NCI-H1092 treated with DMSO at 0.1 percent for 48 hours (cell line): ENCODE measurements at regions not wholly inside any gene's neighbourhood (a gene's known extent, or its start where the extent isn't known, plus 50 kb on each side); places are given as distances from the start of the nearest gene placed in this dataset.

ENCODE experiments used
- DNase-seq: peaks from one replicate; lab custom pipeline; 2025; lab: John Stamatoyannopoulos, UW

DNA sequence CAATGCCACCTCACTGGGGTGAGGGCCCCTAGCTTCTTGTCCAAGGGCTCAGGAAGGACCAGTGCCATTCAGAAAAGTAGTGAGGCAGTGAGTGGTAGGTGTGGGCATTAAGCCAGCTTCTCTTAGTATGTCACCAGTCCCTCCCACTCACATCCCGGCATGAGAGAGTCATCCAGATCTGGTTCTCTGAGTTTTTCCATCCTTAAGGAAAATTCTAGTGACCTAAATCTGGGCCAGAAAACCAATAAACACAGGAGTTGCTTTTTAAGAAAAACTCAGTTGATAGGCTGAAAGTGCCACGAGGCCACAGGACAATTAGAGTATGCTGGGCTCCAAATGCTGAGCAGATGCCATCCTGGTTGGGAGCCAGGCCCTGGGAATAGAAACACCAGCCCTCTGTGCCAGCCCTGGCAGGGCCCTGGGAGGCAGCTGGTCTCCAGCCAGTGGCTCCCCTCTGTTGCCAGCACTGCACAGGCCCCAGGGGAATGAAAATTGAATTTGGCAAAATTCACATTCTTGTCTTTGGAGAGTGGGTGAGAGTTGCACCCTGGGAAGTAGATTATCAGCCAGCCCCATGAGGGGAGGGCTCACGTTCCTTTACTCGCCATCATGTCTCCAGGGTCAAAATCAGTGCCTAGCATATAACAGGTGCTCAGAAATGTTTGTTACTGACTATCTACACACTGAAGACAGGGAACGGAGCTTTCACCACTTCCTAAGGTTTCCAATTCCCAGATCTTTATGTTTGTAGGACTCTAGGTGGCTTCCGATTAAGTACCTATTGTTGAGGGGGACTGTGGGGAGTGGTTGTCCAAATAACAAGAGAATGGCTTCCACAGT, 52.8 kb downstream of the FAM43A start:
- peak; percentile 74 for DNase-seq

DNA sequence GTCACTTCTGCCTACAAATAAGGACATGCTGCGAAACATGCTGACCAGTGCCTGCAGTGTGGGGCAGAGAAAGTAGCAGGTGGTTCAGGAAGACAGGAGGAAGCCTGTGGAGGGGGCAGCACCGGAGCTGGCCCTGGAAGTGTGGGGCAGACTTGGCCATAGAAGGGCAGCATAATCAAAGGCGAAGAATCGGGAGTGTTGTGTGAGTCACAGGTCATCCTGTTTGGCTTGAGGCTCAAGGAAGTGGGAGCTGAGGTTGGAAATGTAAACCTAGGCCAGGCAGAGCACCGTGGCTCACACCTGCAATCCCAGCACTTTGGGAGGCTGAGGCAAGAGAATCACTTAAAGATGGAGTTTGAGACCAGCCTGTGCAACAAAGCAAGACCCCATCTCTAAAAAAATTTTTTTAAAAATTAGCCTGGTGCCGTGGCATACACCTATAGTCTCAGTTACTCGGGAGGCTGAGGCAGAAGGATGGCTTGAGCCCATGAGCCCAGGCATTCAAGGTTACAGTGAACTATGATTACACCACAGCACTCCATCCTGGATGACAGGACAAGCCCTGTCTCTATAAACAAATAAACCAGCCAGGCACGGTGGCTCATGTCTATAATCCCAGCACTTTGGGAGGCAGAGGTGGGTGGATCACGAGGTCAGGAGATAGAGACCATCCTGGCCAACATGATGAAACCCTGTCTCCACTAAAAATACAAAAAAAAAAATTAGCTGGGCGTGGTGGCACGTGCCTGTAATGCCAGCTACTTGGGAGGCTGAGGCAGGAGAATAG, 54.0 kb downstream of the FAM43A start:
- no peak for DNase-seq

DNA sequence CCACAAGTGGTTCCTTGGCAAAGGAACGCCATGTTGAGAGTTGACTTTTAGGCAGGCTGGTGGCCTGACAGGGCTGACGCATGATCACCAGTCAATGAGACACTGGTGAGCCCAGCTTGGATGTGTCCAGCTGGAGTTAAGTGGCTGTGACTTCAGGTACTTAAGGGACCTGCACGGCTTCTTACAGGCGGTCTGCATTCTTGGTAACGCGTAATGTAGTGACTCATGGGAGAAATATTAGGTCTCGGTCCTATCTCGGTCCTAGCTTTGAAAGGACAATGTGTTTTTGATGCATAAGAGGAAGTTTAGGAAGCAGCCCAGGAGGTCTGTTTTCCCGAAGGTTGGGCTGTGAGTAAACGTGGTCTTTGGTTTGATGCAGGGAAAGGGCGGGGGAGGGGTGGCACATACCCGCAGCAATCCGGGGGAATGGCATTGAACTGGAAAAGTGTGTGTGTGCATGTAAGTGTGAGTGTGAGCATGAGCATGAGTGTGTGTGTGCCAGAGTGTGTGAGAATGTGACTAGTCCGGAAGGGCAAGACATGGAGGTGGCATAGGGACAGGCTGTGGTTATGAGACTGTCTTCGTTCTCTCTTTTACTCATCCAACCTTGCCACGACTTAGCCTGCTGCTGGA, 55.3 kb downstream of the FAM43A start:
- no peak for DNase-seq

DNA sequence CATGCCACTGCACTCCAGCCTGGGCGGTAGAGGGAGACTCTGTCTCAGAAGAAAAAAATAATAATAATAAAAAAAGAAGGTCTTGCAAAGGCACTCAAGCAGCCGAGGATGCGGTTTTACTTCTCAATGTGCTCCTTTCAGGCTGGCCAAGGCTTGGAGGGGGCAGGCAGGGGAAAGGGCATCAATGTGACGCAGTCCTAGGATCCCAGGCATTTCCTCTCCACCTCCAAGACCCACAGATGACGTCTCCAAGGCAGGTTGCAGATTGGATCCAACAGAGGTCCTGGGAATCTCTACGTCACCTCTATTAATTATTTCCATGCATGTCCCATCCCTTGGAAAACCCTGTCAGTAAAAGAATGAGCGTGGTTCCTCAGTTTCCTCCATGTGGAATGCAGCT, 56.2 kb downstream of the FAM43A start:
- DNase-seq: no peak

DNA sequence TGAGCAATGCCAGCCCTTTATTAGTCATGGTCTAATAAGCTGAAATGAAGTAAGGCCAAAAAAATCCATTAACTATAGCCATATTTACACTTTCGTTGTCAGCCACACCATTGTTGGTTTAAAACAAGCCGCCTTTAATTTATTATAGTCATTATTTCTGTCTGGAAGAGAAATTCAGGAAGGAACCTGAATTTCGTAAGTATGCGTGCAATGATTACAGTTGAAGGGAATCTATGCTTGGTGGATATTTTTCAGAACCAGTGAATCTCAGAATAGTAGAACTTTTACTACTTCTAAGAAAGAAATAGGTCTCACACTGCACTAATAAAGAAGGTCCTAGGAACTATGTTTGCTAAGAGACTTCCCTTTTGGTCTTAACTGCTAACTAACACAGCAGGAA, 59.1 kb downstream of the FAM43A start:
- DNase-seq: no peak

DNA sequence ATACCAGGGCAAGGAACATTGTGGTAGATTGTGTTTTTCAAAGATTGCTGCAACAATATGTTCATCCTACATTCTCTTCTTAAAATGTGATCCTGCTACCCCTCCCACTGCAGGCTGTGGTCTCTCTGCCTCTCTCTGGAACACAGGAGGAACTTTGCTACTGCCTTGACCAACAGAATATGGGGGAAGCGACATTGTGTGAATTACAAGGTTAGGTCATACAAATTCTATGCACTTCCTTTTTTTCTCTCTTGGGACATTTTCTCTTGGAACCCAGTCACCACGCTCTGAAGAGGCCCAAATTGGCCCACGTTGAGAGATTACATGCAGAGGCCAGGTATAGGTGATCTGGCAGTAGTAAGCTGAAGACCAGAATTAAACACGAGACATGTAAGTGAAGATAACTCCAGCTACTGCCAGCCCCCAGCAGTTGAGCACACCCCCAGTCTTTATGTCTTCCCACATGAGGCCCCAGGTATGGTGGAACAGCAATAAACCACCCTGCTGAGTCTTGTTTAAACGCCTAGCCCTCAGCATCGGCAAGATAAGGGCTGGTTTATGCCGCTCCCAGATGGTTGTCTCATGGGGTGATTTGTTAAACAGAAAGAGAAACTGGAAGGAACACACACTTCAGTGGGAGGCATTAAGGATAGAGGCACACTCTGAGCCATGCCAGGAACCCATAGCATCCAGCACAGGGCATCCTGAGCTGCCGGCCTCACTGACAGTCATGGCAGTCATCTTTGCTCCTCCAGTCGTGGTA, 59.9 kb downstream of the FAM43A start:
- DNase-seq: no peak

DNA sequence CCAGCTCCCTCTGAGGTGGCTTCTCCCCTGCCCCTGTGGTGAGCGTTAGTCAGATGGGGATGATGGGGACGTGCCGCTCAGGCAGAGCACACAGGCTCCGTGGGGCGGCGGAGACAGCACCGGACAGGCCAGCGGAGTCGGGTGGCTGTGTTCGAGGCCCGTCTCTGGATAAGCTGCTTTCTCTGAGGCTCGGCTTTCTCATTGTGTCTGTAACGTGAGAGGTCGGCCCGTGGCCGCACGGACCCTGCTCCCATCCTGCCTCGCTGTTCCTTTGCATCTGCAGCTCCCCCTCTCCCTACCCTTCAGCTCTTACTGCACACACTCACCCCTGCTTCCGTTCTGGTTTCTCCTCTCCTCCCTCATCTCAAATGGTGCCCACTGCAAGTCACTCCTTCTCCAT, 62.5 kb downstream of the FAM43A start:
- no peak for DNase-seq

DNA sequence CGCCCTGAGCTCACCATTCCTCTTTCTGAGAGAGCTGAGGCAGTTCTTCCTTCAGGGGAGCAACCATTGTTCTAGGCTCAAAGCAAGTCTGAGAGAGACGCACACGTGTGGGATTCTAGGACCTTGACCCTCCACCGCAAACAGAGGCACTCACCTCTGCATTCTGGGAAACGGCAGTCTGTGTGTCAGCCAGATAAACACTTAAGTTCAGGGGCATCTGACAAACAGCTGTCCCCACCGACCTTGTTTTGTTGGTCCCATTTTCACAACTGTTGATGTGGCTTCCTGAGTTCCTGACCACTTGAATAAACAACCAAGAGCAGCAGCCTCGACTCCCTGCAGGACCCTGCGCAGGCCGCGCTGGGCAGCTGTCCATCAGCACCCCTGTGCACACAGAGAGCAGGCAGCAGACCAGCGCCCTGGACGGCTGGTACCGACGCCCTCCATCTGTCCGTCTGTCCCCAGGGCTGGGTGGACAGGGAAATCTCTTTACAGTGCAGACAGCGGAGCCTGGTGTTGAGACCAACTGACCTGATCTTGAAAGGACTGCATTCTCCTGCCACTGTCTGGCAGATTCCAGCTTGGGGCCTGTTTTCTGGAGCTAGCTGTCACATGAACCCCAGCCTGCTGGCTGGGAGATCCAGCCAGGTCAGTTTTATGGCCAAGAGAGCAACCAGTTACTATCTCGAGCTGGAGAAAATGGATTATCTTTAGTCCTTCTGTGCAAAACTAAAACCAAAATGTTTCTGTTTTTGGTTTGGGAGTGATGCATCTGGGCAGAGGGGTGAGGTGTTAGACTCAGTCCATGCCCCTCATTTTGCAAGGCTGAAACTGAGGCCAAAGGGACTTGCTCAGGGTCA, 64.2 kb downstream of the FAM43A start:
- no peak for DNase-seq

DNA sequence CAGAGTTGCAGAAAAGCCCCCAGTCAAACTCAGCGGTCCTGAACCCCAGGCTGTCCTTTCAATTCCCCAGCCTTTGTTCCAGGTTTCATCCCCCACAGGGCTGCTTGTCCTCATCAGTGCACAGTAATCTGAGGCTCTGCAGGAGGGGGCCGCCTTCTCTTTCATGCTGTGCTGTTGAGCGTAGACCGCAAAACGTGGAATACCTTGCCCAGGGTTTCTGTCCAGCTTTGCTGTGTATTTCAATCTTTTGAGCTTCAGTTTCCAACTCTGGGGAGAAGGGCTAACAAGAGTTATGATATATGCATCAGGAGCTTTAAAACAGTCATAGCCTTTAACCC, 64.8 kb downstream of the FAM43A start:
- DNase-seq: no peak

DNA sequence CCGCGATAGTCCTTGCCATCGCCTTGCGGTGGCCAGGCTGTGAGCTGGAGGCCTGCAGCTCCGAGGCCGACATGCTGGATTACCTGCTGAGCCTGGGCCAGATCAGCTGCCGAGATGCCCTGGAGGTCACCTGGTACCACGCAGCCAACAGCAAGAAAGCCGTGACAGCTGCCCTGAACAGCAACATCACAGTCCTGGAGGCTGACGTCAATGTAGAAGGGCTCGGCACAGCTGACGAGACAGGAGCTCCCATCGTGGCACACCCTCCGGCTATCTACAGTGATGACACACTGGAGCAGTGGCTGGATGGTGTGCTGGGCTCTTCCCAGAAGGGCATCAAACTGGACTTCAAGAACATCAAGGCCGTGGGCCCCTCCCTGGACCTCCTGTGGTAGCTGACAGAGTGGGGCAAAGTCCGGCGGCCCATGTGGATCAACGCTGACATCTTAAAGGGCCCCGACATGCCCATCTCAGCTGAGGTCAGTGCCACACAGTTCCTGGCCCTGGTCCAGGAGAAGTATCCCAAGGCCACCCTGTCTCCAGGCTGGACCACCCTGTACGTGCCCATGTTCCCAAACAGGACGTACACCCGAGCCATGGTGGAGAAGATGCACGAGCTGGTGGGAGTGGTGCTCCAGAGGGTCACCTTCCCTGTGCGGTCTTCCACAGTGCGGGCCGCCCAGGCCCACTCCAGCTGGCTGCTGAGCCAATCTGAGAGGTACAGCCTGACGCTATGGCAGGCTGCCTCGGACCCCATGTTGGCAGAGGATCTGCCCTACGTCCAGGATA, 70.2 kb downstream of the FAM43A start:
- DNase-seq: no peak

DNA sequence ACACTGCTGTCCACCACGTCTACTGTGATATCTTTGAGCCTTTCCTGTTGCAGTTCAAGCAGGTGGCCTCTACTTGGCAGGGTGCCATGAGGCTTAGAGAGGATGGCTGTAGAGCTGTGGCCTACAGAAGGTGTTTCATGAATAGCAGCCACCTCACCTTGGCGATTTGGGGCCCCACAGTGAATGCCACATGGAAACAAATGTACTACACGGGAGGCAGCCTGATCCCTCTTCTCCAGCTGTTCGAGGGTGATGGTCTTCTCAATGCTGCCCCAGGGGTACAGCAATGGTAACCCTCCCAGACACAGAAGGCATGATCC, 70.7 kb downstream of the FAM43A start:
- no peak for DNase-seq

DNA sequence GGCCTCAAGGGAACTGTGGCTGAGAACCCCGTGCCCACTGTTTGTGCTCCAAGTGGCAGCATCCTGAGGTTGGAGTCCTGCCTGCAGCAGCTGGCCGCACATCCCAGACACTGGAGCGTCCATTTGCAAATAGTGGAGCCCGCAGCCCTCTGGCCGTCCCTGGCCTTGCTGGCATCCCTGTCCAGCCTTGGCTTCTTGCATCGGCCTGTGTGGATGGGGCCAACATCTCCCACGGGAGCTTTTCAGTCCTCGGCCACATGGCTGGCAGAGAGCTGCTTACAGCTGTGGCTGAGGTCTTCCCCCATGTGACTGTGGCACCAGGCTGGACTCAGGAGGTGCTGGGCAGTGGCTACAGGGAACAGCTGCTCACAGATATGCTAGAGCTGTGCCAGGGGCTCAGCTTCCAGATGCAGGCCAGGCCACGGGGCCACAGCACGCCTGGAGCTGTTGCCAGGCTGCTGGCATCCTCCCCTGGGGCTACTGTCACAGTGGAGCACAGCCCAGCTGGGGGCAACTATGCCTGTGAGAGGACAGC, 71.2 kb downstream of the FAM43A start:
- DNase-seq: no peak

DNA sequence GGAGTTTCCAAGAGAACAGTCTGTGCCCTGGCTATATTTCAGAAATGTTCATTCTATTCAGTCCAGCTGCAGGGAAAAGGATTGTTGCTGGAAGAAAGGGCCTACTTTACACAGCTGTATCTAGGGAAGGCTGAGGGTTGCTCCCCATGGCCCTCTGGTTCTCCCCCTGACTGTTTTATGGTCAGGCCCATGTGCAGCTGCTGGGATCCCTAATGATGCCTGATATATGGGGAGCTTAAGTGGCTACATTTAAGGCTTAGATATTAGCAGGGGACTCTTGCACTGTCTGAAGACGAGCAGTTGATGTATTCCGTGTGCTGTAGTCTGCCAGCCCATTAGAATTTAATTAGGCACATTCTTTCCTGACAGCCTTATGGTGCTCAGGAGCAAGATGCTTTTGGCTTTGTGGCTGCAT, 72.0 kb downstream of the FAM43A start:
- no peak for DNase-seq

DNA sequence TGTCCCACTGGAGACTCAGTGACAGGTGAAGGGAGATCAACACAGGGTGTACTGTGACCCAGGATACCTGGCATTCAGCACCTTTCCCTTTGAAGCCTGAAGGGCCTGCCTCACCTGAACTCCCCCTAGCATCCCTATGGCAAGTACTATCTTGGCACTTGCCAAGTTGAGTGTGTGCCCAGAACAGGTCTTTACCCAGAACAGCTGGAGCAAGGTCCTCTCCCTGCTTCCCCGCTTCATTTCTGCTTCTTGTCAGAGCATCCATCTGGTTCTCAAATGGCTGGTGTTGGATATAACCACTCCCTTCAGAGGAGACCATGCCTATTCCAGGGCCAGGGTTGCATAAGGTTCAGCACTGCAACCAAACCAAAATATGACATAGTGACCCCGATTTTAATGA, 73.0 kb downstream of the FAM43A start:
- no peak for DNase-seq

DNA sequence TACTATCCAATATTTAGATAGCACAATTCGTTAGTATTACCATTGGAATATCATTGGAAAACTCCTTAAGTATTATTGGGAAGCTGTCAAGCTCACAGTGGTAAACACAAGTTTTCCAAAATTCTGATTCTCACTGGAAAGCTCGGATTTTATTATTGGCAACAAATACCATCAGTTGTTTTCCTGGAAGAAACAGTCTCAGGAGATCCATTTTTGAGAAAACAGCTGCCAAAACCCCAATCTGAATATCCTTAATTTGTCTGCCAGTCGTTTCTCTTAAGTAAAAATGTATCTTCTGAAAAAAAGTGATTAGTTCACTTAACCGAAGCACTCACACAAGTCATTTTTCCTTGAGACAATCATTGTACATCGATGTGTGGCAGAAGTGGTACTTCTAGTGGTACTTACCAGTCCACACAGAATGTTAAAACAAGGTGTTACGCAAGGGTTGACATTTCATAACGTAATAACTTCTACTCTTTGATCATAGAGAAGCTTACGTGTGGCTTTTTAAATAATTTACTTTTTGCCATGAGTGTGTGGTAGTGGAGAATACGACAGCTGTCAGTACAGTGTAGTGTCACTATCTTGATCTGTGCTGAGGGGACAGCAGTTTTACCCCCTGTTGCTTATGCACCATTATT, 74.9 kb downstream of the FAM43A start:
- no peak for DNase-seq

DNA sequence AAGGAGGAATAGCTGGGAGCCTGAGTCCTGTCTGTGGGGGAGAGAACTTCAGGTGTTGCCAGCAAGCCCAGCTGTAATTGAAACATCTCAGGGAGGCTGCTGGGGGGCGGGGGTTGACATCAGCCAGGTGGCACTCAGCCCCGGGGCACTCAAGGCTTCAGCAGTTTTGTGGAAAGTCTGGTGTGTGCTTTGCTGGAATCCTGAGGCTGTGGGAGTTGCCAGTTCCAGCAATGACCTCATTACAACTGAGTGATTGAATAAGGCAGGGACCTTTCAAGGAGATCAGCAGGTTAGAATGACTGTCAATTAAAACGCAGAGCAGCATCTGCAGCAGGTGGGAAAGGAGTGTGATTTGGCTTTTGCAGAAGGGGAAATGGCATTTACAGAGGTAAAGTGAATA, 75.7 kb downstream of the FAM43A start:
- DNase-seq: no peak

DNA sequence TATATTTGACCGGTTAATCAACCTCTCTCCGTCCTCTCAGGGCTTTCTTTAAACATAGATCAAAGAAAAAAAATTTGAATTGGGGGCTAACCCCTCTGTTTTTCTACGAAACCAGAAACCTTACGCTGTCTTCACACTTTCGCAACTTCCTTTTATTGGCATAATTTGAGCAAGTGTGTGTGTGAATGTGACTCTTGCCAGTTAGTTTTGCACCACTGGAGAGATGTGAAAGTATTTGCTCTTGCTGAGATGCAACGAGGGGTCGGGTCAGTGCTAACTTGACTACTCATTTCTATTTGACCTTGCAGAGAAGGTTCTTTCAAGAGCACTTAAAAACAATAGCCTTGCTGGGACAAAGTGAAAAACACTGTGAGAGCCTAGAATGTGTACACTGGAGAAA, 81.2 kb downstream of the FAM43A start:
- DNase-seq: no peak

DNA sequence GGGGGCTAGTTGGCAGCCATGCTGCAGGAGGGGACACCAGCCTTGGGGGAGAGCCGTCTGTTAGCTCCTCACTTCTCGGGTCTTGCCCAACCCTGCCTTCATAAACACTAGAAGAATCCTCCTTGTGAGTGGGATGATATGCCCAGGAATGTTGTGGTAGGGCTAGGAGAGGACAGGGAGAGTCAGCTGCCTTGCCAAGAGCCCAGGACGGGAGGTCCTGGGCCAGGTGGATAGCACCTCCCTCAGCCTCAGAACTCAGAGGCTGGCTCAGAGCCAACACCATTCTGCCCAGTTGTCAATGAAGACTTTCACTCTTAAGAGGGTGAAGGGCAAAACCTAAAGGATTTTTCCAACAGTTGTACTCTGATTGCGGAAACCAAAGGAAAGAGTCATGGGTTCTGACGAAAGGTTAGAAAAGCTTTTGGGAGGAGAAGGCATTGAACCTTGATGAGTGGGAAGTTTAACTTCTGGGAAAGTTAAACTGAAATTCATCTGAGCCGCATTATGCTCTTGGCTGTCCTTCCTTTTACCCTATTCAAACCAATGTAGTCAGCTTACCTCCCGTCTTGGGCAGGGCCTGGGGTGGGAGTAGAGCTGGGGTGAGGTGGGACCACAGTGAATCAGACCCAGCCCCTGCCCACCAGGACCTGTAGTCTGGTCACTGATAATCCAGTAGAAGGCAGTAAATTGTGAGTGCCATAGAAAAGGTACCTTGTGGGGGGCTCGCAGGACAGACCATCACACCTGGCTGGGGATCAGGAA, 81.9 kb downstream of the FAM43A start:
- DNase-seq: no peak

DNA sequence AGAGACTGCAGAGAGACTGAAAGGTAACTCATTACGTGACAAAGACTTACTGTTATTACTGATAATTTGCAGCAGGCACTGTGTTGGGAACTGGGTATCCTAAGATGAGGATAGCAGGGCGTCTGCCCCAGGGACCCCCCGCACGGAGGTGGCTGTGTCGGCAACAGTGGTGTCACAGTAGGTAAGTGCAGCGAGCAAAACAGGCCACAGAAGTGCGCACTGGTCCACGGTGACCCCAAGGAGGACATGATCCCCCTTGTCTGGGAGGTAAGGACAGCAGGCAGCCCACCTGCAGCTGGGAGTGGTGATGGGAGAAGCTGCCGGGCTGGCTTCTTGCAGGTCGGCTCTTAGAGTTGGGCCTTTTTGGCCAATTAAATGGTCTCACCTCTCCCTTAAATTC, 82.9 kb downstream of the FAM43A start:
- DNase-seq: no peak
